ENCODE measurements at regions not wholly inside any gene's neighbourhood (a gene's known extent, or its start where the extent isn't known, plus 50 kb on each side); places are given as distances from the start of the nearest gene placed in this dataset.

GRCh38 chr3:6779140-6779539 lies 81.8 kb upstream of the GRM7 start:
- TF ChIP-seq, protein P1, sequence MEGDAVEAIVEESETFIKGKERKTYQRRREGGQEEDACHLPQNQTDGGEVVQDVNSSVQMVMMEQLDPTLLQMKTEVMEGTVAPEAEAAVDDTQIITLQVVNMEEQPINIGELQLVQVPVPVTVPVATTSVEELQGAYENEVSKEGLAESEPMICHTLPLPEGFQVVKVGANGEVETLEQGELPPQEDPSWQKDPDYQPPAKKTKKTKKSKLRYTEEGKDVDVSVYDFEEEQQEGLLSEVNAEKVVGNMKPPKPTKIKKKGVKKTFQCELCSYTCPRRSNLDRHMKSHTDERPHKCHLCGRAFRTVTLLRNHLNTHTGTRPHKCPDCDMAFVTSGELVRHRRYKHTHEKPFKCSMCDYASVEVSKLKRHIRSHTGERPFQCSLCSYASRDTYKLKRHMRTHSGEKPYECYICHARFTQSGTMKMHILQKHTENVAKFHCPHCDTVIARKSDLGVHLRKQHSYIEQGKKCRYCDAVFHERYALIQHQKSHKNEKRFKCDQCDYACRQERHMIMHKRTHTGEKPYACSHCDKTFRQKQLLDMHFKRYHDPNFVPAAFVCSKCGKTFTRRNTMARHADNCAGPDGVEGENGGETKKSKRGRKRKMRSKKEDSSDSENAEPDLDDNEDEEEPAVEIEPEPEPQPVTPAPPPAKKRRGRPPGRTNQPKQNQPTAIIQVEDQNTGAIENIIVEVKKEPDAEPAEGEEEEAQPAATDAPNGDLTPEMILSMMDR (IDR thresholded peaks at IDR 0.05; ENCODE audit: insufficient read depth, low read length, poor library complexity, severe bottlenecking): no peak
- TF ChIP-seq EZH2phosphoT487 (conservative IDR thresholded peaks at IDR 0.05; ENCODE audit: low read length): no peak
